ENCODE measurements at regions not wholly inside any gene's neighbourhood (a gene's known extent, or its start where the extent isn't known, plus 50 kb on each side); places are given as distances from the start of the nearest gene placed in this dataset.

DNA sequence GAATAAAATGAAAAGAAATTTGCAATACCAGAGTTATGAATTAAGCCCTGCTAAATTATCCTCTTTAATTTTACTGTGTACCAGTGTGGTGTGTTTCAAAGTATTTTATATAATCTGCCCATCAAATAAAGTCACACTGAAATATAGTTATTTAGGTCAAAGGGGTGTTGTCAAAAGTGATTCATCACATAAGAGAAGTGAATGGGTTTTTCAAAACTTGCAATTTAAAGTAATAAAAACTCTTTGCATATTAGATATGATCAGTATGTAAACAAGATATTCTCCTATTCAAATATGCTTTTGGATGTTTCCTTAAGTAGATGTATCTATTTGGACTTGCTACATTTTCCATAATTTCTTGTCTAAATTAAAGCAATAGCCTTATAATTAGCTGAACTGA lies 1183.0 kb upstream of the CDH18 start:
- TF ChIP-seq, protein P1, sequence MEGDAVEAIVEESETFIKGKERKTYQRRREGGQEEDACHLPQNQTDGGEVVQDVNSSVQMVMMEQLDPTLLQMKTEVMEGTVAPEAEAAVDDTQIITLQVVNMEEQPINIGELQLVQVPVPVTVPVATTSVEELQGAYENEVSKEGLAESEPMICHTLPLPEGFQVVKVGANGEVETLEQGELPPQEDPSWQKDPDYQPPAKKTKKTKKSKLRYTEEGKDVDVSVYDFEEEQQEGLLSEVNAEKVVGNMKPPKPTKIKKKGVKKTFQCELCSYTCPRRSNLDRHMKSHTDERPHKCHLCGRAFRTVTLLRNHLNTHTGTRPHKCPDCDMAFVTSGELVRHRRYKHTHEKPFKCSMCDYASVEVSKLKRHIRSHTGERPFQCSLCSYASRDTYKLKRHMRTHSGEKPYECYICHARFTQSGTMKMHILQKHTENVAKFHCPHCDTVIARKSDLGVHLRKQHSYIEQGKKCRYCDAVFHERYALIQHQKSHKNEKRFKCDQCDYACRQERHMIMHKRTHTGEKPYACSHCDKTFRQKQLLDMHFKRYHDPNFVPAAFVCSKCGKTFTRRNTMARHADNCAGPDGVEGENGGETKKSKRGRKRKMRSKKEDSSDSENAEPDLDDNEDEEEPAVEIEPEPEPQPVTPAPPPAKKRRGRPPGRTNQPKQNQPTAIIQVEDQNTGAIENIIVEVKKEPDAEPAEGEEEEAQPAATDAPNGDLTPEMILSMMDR (IDR thresholded peaks at IDR 0.05), result no peak
- TF ChIP-seq POLR2AphosphoS5 (IDR thresholded peaks at IDR 0.05) (no peak), POLR2A (IDR thresholded peaks at IDR 0.05) (no peak)

All from transverse colon (tissue), 4 donors.